Coronary artery (tissue), 2 donors: ENCODE measurements at regions not wholly inside any gene's neighbourhood (a gene's known extent, or its start where the extent isn't known, plus 50 kb on each side); places are given as distances from the start of the nearest gene placed in this dataset.

Source experiments
- DNase-seq: peaks from one replicate; pipeline ENCODE4 v3.0.0-alpha.2; 2017; ENCODE audit warnings: low spot score
- H3K27ac ChIP-seq, 2 donors: fragments of 200-600 bp; sonication (generic); one replicate each; pipeline ENCODE4 v1.5.1; 2016 to 2019
- H3K4me3 ChIP-seq: fragments of 200-600 bp; sonication (generic); 2 replicates; pipeline ENCODE4 v1.5.1; 2016; ENCODE audit warnings: mild to moderate bottlenecking, moderate library complexity
- CTCF ChIP-seq: fragments of 200-600 bp; sonication (generic); IDR thresholded peaks from one replicate; pipeline ENCODE4 v1.5.1; 2019; ENCODE audit warnings: antibody characterized with exemption

DNA sequence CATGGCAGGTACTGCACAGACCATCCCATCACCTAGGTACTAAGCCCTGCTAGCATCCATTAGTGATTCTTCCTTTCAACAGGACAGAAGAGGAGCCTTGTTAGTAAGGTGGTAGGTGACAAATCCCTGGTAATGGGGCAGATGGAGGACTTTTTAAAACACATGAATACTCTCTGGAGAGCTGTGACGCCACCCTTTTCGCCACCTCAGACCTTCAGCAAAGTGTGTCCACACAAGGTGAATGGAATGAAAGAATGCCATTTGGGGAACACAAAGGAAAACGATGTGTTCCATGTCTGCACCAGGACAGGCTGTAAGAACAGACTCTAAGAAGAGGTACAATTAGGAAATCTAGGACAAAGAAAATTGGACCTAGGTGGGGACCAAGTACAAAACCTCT is 110.5 kb upstream of the CARMIL1 start:
- no peak overlapping the region for H3K4me3 ChIP-seq
- TF ChIP-seq CTCF = no peak
- peak overlapping the region in 1 of 2 donors; percentile 31 for H3K27ac ChIP-seq
- DNase-seq = no peak

DNA sequence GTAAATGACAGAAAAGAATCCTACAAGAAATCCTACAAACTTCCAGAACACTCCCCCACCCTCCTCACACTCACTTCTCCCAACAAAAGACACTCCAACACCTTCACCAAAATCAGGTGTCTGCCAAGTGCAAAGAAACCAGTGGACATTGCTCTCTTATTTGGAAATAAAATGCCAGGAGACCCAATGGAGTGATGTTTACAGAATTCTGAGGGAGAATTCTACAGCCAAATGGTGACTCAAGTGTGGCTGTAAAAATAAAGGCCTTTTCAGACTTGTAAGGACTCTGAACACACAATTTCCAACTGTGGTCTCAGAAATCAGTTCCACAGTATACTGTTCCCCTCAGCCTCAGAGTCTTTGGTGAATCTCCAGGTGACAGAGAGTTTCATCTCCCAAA is 109.6 kb upstream of the CARMIL1 start:
- H3K27ac ChIP-seq = peak overlapping the region; percentile 31 to 69

GRCh38 chr6:25169961-25170360 is 109.2 kb upstream of the CARMIL1 start:
- Histone ChIP-seq H3K4me3 (no peak overlapping the region), H3K27ac (peak overlapping the region; percentile 31 to 69)
- no peak for DNase-seq
- no peak for TF ChIP-seq CTCF

More for the DNA sequence above, 109.6 kb upstream of the CARMIL1 start:
- no peak for TF ChIP-seq CTCF
- no peak for DNase-seq
- H3K4me3 ChIP-seq = no peak overlapping the region

- no peak for DNase-seq
- Histone ChIP-seq H3K27ac (peak overlapping the region; percentile 31 to 55), H3K4me3 (no peak overlapping the region)
- no peak for TF ChIP-seq CTCF
Measured at GRCh38 chr6:25170640-25171039, 108.5 kb upstream of the CARMIL1 start.

GRCh38 chr6:25171301-25171700 is 107.9 kb upstream of the CARMIL1 start:
- no peak for DNase-seq
- no peak overlapping the region for H3K27ac ChIP-seq
- TF ChIP-seq CTCF = no peak
- H3K4me3 ChIP-seq = no peak overlapping the region

- H3K27ac ChIP-seq = peak overlapping the region in 1 of 2 donors; percentile 57
- no peak for DNase-seq
- no peak overlapping the region for H3K4me3 ChIP-seq
- no peak for TF ChIP-seq CTCF
Measured at GRCh38 chr6:25172819-25173218, 106.4 kb upstream of the CARMIL1 start.

GRCh38 chr6:25173246-25173645 is 105.9 kb upstream of the CARMIL1 start:
- DNase-seq = no peak
- Histone ChIP-seq H3K4me3 (no peak overlapping the region), H3K27ac (peak overlapping the region in 1 of 2 donors; percentile 57)
- no peak for TF ChIP-seq CTCF
